H1 (cell line): ENCODE measurements at regions not wholly inside any gene's neighbourhood (a gene's known extent, or its start where the extent isn't known, plus 50 kb on each side); places are given as distances from the start of the nearest gene placed in this dataset.

Experiments
- CTCF ChIA-PET: fragments of 300-600 bp; sonication (Branson Sonifier 250); formaldehyde crosslinking; loops from one replicate; lab custom pipeline; 2021; ENCODE audit not compliant: partially characterized antibody; lab: Charles Lee
- POLR2A ChIA-PET: fragments of 300-600 bp; sonication (Branson Sonifier 250); formaldehyde crosslinking; loops from one replicate; lab custom pipeline; 2021; ENCODE audit warnings: inconsistent platforms; ENCODE audit not compliant: partially characterized antibody; lab: Charles Lee
- DNase-seq, 2 experiments: peaks; one replicate each; pipeline versions ENCODE4 v3.0.0 to v3.0.0-alpha.2; 2010 to 2022; ENCODE audit warnings: low spot score in 2 of 2, low read depth in 1 of 2, mixed read lengths in 1 of 2
- FAIRE-seq: peaks from 2 replicates; lab custom pipeline; 2011; peaks lifted over from hg19 to GRCh38; lab: Jason Lieb, UNC
- H2AFZ ChIP-seq: 2 replicates; pipeline ENCODE4 v1.8.1; 2012; ENCODE audit warnings: low read length, inconsistent platforms
- H2AK5ac ChIP-seq: 2 replicates; pipeline ENCODE4 v1.6.1; 2013; ENCODE audit warnings: low read depth, low read length
- H2BK120ac ChIP-seq: replicated peaks from 2 replicates; pipeline ENCODE3; 2013; ENCODE audit warnings: low read depth, low read length, inconsistent platforms
- H2BK12ac ChIP-seq: 2 replicates; pipeline ENCODE4 v1.6.1; 2013; ENCODE audit warnings: low read depth, low read length
- H2BK15ac ChIP-seq: 2 replicates; pipeline ENCODE4 v1.6.1; 2013; ENCODE audit warnings: low read length
- H2BK20ac ChIP-seq: 2 replicates; pipeline ENCODE4 v1.6.1; 2013; ENCODE audit warnings: low read length
- H2BK5ac ChIP-seq: 2 replicates; pipeline ENCODE4 v1.6.1; 2013; ENCODE audit warnings: low read depth, low read length
- H3K14ac ChIP-seq: 2 replicates; pipeline ENCODE4 v1.6.1; 2013; ENCODE audit warnings: inconsistent platforms; ENCODE audit not compliant: insufficient read length
- H3K18ac ChIP-seq: 2 replicates; pipeline ENCODE4 v1.6.1; 2013; ENCODE audit warnings: low read length; ENCODE audit errors: extremely low read depth
- H3K23ac ChIP-seq: 2 replicates; pipeline ENCODE4 v1.6.1; 2013; ENCODE audit warnings: inconsistent platforms; ENCODE audit not compliant: insufficient read length
- H3K23me2 ChIP-seq: 2 replicates; pipeline ENCODE4 v1.6.1; 2013; ENCODE audit warnings: low read depth, low read length
- H3K27ac ChIP-seq: 2 replicates; pipeline ENCODE4 v1.6.1; 2011; ENCODE audit warnings: low read depth, low read length, inconsistent platforms
- H3K27me3 ChIP-seq, 4 experiments: replicated peaks in 1 of 4; 1 replicate in 1 of 4; 2 replicates in 3 of 4; pipeline versions ENCODE4 v1.6.1 to v1.8.1; 2011 to 2013; ENCODE audit warnings: low read length in 3 of 4, mild to moderate bottlenecking in 3 of 4, inconsistent platforms in 2 of 4, mixed read lengths in 2 of 4, moderate library complexity in 1 of 4; ENCODE audit not compliant: control insufficient read depth in 3 of 4, insufficient read depth in 3 of 4; ENCODE audit errors: extremely low read depth in 1 of 4
- H3K36me3 ChIP-seq, 4 experiments: 2 replicates each; pipeline versions ENCODE4 v1.6.1 to v1.8.1; 2011 to 2013; ENCODE audit warnings: mild to moderate bottlenecking in 4 of 4, low read length in 3 of 4, moderate library complexity in 2 of 4, control low read depth in 1 of 4, inconsistent platforms in 1 of 4; ENCODE audit not compliant: insufficient read depth in 4 of 4, control insufficient read depth in 2 of 4
- H3K4ac ChIP-seq: replicated peaks from 2 replicates; pipeline ENCODE3; 2013; ENCODE audit warnings: low read length, low read depth, mixed read lengths, inconsistent platforms; ENCODE audit not compliant: insufficient read length
- H3K4me1 ChIP-seq, 4 experiments: replicated peaks in 1 of 4; 1 replicate in 1 of 4; 2 replicates in 3 of 4; pipeline versions ENCODE4 v1.6.1 to v1.8.1; 2011 to 2013; ENCODE audit warnings: low read length in 3 of 4, inconsistent platforms in 2 of 4, mixed read lengths in 1 of 4; ENCODE audit not compliant: insufficient read depth in 4 of 4, control insufficient read depth in 3 of 4
- H3K4me2 ChIP-seq, 2 experiments: 2 replicates each; pipeline versions ENCODE4 v1.6.1 to v1.8.1; 2011 to 2013; ENCODE audit warnings: low read depth in 2 of 2, low read length in 2 of 2, control low read depth in 1 of 2, inconsistent platforms in 1 of 2, mild to moderate bottlenecking in 1 of 2; ENCODE audit not compliant: insufficient read depth in 1 of 2
- H3K4me3 ChIP-seq, 4 experiments: fragments of 200-600, 300-600 bp in 1 of 4; sonication (generic), shearing (Covaris generic), sonication (Bioruptor Twin) in 1 of 4; 2 replicates each; pipeline versions ENCODE4 v1.5.1 to v1.8.1; 2011 to 2016; ENCODE audit warnings: low read length in 4 of 4, low read depth in 3 of 4, control low read depth in 2 of 4, inconsistent platforms in 2 of 4, mild to moderate bottlenecking in 2 of 4, mixed read lengths in 1 of 4, moderate library complexity in 1 of 4; ENCODE audit not compliant: insufficient read depth in 2 of 4; ENCODE audit errors: extremely low read depth in 1 of 4
- H3K56ac ChIP-seq: replicated peaks from 2 replicates; pipeline ENCODE3; 2013; ENCODE audit warnings: low read depth, mild to moderate bottlenecking, mixed read lengths, low read length, inconsistent platforms; ENCODE audit not compliant: insufficient read length
- H3K79me1 ChIP-seq: 2 replicates; pipeline ENCODE4 v1.6.1; 2013; ENCODE audit warnings: low read depth, low read length, control low read depth
- H3K79me2 ChIP-seq, 2 experiments: 2 replicates each; pipeline versions ENCODE4 v1.6.1 to v1.8.1; 2012 to 2013; ENCODE audit warnings: low read length in 2 of 2, mild to moderate bottlenecking in 2 of 2, inconsistent platforms in 1 of 2; ENCODE audit not compliant: insufficient read depth in 2 of 2, control insufficient read depth in 1 of 2
- H3K9ac ChIP-seq, 4 experiments: replicated peaks in 1 of 4; 1 replicate in 1 of 4; 2 replicates in 3 of 4; pipeline versions ENCODE4 v1.6.1 to v1.8.1; 2011 to 2013; ENCODE audit warnings: low read depth in 3 of 4, low read length in 3 of 4, control low read depth in 2 of 4, mild to moderate bottlenecking in 2 of 4, moderate library complexity in 2 of 4, inconsistent platforms in 1 of 4; ENCODE audit errors: extremely low read depth in 1 of 4
- H3K9me3 ChIP-seq, 2 experiments: 2 replicates each; pipeline versions ENCODE4 v1.6.1 to v1.8.1; 2012 to 2013; ENCODE audit warnings: mild to moderate bottlenecking in 2 of 2, moderate library complexity in 2 of 2, control low read depth in 1 of 2, inconsistent platforms in 1 of 2, low read depth in 1 of 2, low read length in 1 of 2, mixed read lengths in 1 of 2; ENCODE audit not compliant: insufficient read depth in 2 of 2
- H4K20me1 ChIP-seq, 2 experiments: replicated peaks in 1 of 2; 2 replicates each; pipeline versions ENCODE3 to v1.8.1; 2011 to 2013; ENCODE audit warnings: inconsistent platforms in 2 of 2, low read length in 2 of 2, mild to moderate bottlenecking in 1 of 2; ENCODE audit not compliant: insufficient read depth in 2 of 2, control insufficient read depth in 1 of 2
- H4K5ac ChIP-seq: 2 replicates; pipeline ENCODE4 v1.6.1; 2013; ENCODE audit warnings: low read length, low read depth, mixed read lengths, inconsistent platforms; ENCODE audit not compliant: insufficient read length
- H4K8ac ChIP-seq: 2 replicates; pipeline ENCODE4 v1.8.0; 2013; ENCODE audit warnings: mild to moderate bottlenecking, moderate library complexity, low read length, inconsistent platforms; ENCODE audit not compliant: insufficient read depth; ENCODE audit errors: extremely low read depth
- H4K91ac ChIP-seq: replicated peaks from 2 replicates; pipeline ENCODE3; 2013; ENCODE audit warnings: low read length, mixed read lengths, inconsistent platforms; ENCODE audit not compliant: insufficient read length
- ASH2L ChIP-seq: fragments of 200-600, 300-600 bp; sonication (generic); IDR thresholded peaks from one replicate; pipeline ENCODE4 v1.7.1; 2017; ENCODE audit warnings: low read length
- BRCA1 ChIP-seq: IDR thresholded peaks from 2 replicates; pipeline ENCODE4 v1.6.1; 2012; ENCODE audit warnings: low read depth, low read length, improper control_type of control experiment
- CBX8 ChIP-seq: fragments of 300-800, 300-1000 bp; sonication (generic); IDR thresholded peaks from 2 replicates; pipeline ENCODE4 v1.7.1; 2016; ENCODE audit warnings: low read depth, low read length, borderline replicate concordance
- CHD1 ChIP-seq: IDR thresholded peaks from 2 replicates; pipeline ENCODE4 v1.6.1; 2012; ENCODE audit warnings: low read depth, low read length, improper control_type of control experiment
- CHD2 ChIP-seq: IDR thresholded peaks from 2 replicates; pipeline ENCODE4 v1.6.1; 2012; ENCODE audit warnings: low read length, improper control_type of control experiment
- EP300 ChIP-seq, 2 experiments: IDR thresholded peaks; 1 replicate in 1 of 2; 2 replicates in 1 of 2; pipeline ENCODE4 v1.6.1; 2011 to 2012; ENCODE audit warnings: low read depth in 2 of 2, low read length in 2 of 2, mild to moderate bottlenecking in 2 of 2, borderline replicate concordance in 1 of 2, inconsistent platforms in 1 of 2, moderate library complexity in 1 of 2
- HDAC6 ChIP-seq: IDR thresholded peaks from one replicate; pipeline ENCODE4 v1.7.1; 2012; ENCODE audit warnings: low read depth, mild to moderate bottlenecking, inconsistent platforms, low read length, moderate library complexity
- PHF8 ChIP-seq: fragments of 200-600 bp; sonication (generic); conservative IDR thresholded peaks from 2 replicates; pipeline ENCODE4 v1.7.1; 2012; ENCODE audit warnings: low read depth, mild to moderate bottlenecking, inconsistent platforms, low read length, moderate library complexity
- POU5F1 ChIP-seq: IDR thresholded peaks from 2 replicates; pipeline ENCODE4 v1.6.1; 2011; ENCODE audit warnings: low read depth, mild to moderate bottlenecking, low read length, moderate library complexity
- RAD21 ChIP-seq, 2 experiments: IDR thresholded peaks in 1 of 2; conservative IDR thresholded peaks in 1 of 2; 2 replicates each; pipeline ENCODE4 v1.6.1; 2011; ENCODE audit warnings: low read depth in 2 of 2, low read length in 2 of 2, improper control_type of control experiment in 1 of 2, inconsistent platforms in 1 of 2, mild to moderate bottlenecking in 1 of 2, moderate library complexity in 1 of 2
- RBBP5 ChIP-seq: IDR thresholded peaks from 2 replicates; pipeline ENCODE4 v1.7.1; 2012; ENCODE audit warnings: low read depth, mild to moderate bottlenecking, inconsistent platforms, low read length, moderate library complexity, borderline replicate concordance
- SIX5 ChIP-seq: IDR thresholded peaks from 2 replicates; pipeline ENCODE4 v1.6.1; 2011; ENCODE audit warnings: mild to moderate bottlenecking, low read depth, low read length
- SP1 ChIP-seq: IDR thresholded peaks from 2 replicates; pipeline ENCODE4 v1.6.1; 2011; ENCODE audit warnings: low read depth, low read length
- TBP ChIP-seq: IDR thresholded peaks from 2 replicates; pipeline ENCODE4 v1.6.1; 2011; ENCODE audit warnings: low read depth, low read length, improper control_type of control experiment
- TEAD4 ChIP-seq: IDR thresholded peaks from 2 replicates; pipeline ENCODE4 v1.6.1; 2012; ENCODE audit warnings: low read depth, low read length, inconsistent platforms, mixed read lengths
- WGBS, 2 experiments: shearing (Covaris generic) in 1 of 2; methylation state at CpG; one replicate each; pipeline versions ENCODE4 v1.1.6 to v1.1.7; 2013 to 2015; ENCODE audit warnings: low lambda C conversion rate in 2 of 2, mixed read lengths in 2 of 2, inconsistent platforms in 1 of 2, low coverage in 1 of 2, missing lambda C conversion rate in 1 of 2; ENCODE audit not compliant: insufficient replicate concordance in 2 of 2, insufficient coverage in 1 of 2, insufficient read length in 1 of 2; ENCODE audit errors: extremely low coverage in 1 of 2, missing lambda C conversion rate in 1 of 2; 5-methylcytosine and 5-hydroxymethylcytosine counted together

- Histone ChIP-seq H3K27me3 (no peaks in the 10 kb centered on the region), H3K9me3 (no peaks in the 10 kb centered on the region; a peak in 1 of 4 replicates), H3K4me3 (peak overlapping the region in 2 of 4 experiments; percentile 45 to 51; a peak in 4 of 8 replicates), H2BK12ac (no peak overlapping the region), H3K79me2 (peaks cover 4 to 41% of the 10 kb centered on the region in 2 experiments; a peak in 3 of 4 replicates), H4K8ac (no peak overlapping the region), H3K4ac (no peak overlapping the region), H3K56ac (no peak overlapping the region), H3K27ac (no peak overlapping the region), H3K23me2 (no peaks in the 10 kb centered on the region), H2BK120ac (peak overlapping the region; percentile 35), H4K20me1 (no peaks in the 10 kb centered on the region), H2BK5ac (no peak overlapping the region), H3K36me3 (peaks cover 0 to 18% (median 5%) of the 10 kb centered on the region in 4 experiments; a peak in 4 of 8 replicates), H4K5ac (no peak overlapping the region), H2AFZ (no peak overlapping the region), H3K4me1 (peaks cover 7 to 17% (median 11%) of the 10 kb centered on the region in 4 experiments; a peak in 5 of 7 replicates), H3K23ac (no peak overlapping the region), H3K18ac (peak overlapping the region; percentile 56; the same call in 1 of the 2 replicates), H3K79me1 (no peaks in the 10 kb centered on the region), H3K14ac (no peak overlapping the region), H3K4me2 (peak overlapping the region in 1 of 2 experiments; percentile 61; a peak in 1 of 4 replicates), H4K91ac (no peak overlapping the region), H2AK5ac (no peak overlapping the region), H3K9ac (no peak overlapping the region; a peak in 1 of 7 replicates), H2BK15ac (no peak overlapping the region), H2BK20ac (0 out of 2 replicates have a peak overlapping the region, but pooled peaks have one; percentile 84)
- 84% methylated on average over 4 of the region's 4 CpGs; no CpG with 5 or more reads in 1 of the 2 experiments for WGBS, 2 experiments
- DNase-seq (no peak), FAIRE-seq (no peak)
- ChIA-PET POLR2A (interaction anchor here (1.9 kb wide), 1 partner anchor 8 kb away, joined by 10 read pairs; no protein-coding TSS in a partner anchor), CTCF (interaction anchor here (0.9 to 1.1 kb wide), 2 partner anchors 38 to 93 kb away, joined by 3 read pairs; no protein-coding TSS in a partner anchor)
- TF ChIP-seq BRCA1 (no peak), HDAC6 (no peak), SP1 (no peak), TBP (no peak), RAD21 (IDR thresholded peaks at IDR 0.05 in 1 of 2, conservative IDR thresholded peaks at IDR 0.05 in 1 of 2; ENCODE audit: low read depth in 2 of 2, low read length in 2 of 2) (no peak), CHD2 (no peak), TEAD4 (no peak), SIX5 (no peak), CBX8 (no peak), PHF8 (no peak), EP300 (IDR thresholded peaks at IDR 0.05; ENCODE audit: borderline replicate concordance in 1 of 2, low read depth in 2 of 2, low read length in 2 of 2) (no peak), CHD1 (no peak), ASH2L (no peak), POU5F1 (no peak), RBBP5 (no peak)
These were observed 90.5 kb upstream of the DAZL start for GRCh38 chr3:16695710-16696109.
